NCI-H460 (cell line): ENCODE measurements at regions not wholly inside any gene's neighbourhood (a gene's known extent, or its start where the extent isn't known, plus 50 kb on each side); places are given as distances from the start of the nearest gene placed in this dataset.
"Not testable (repeated sequence)": the region's sequence is repeated elsewhere in the genome, so short reads cannot be mapped to it uniquely, and the experiment has no call there.

Experiments
- DNase-seq: peaks from one replicate; pipeline ENCODE4 v3.0.0-alpha.2; 2016; ENCODE audit warnings: low read depth; ENCODE audit errors: extremely low read depth

DNA sequence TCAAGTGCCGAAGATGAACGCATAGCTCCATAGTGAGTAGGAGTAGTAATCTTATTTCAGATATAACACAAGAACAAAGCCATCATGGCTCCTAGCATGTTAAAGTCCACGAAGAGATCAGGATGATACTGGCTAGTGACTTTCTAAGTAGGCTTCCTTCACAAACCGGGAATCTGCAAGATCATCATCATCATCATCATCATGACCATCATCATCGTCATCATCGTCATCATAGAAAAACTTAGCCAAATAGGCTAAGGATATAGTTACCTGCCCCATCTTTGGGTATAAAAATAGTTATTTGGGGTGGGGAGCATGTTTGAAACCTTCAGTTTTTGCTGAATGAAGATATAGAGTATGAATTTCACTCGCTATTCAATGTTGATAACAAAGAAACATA, 57.9 kb downstream of the PYDC2 start:
- no peak for DNase-seq

DNA sequence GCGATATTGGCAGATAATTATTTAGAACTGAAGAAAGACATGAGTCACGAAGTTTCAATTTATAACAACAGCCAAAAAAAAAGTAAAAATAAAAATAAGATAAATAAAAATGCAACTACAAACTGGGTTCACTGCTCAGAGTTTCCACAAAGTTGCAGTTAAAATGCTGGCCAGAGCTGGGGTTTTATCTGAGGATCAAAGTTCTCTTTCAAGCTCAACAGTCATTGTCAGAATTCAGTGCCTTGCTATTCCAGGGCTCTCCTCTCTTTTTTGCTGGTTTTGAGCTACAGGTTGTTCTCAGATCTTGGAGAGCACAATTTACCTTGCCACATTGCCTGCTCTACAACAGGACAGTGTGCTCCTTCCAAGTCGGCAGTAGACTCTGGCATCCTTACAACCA, 60.1 kb downstream of the PYDC2 start:
- DNase-seq: no peak

DNA sequence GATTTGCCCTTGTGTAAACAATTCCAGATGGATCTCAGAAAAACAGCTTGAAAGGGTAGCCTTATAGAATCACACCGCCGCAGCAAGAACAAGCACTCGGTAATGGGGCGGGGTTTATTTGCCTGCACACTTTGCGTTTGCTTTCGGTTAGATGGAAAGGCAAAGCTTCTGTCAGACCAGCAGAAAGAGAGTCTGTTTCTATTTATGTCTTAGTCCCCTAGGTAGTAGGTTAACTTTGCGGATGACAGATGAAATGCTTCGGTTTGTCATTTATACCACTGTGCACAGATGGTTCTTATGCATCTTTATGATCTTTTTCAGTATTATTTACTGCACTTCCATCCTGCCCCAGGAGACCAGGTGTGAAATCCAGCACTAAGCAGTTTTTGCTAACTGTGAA, 62.2 kb downstream of the PYDC2 start:
- DNase-seq: no peak

DNA sequence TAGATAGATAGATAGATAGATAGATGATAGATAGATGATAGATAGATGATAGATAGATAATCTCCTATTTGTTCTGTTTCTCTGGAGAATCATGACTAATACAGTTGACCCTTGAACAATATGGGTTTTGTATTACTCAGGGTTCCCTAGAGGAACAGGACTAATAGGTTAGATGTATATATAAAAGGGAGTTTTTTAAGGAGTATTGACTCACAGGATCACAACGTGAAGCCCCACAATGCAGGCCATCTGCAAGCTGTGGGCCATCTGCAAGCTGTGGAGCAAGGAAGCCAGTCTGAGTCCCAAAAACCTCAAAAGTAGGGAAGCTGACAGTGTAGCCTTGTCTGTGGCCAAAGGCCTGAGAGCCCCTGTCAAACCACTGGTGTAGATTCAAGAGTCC, 67.6 kb downstream of the PYDC2 start:
- DNase-seq: no peak

DNA sequence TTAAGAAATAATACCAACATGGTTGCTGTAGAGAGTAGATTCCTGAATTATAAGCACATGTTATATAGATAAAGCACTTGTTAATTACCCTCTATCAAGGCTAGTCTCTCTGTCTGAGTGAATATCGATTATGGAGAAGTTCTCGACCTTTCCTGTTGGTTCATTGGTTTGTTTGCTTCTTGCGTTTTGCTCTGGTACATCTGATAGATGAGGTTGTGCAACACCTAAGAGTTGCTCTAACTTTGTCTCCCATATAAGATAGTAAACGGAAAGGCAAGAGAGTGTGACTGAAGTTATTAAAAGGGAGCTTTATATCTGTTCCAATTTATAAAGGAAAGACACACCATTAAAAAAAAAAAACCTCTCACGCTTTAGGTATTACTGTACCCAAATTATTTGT, 69.0 kb downstream of the PYDC2 start:
- DNase-seq: no peak

DNA sequence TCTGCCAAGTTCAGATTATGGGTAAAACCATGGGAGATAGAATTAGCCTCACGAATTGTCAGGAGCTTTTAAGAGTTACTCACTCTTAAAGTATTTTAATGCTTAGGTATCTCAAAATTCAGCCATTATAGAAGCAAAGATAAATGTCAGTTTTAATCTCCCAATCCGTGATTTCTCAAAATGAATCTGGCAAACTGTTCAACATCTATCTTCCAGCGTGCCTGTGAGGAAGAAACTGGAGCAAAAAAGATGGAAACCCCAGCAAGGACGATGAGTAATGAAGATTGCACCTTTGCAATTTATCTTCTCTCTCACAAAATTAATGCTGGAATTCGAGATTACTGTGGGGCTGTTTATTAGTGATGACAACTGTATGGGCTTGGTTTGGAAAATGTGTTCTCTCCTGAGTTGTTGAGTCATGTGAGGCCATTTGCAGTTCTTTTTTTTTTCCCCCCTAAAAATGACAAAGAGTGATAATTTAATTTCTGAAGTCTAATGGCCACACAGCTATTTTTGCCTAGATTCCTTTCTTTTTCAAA, 70.5 kb downstream of the PYDC2 start:
- DNase-seq: no peak

DNA sequence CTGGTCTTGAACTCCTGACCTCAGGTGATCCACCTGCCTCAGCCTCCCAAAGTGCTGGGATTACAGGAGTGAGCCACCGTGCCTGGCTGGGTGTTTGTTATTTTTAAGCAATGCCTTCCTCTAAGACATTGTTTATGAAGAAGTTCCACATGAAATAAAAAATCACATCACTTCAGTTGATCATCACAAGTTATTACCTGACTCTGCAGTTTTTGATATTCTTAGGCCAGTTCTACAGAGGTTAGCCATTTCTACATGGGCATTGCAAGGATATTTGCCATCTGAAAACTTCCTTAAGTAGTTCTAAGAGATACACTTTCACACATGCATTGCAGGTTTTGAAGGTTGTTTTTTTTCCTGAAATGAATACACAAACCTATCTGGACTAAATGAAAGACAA, 82.1 kb downstream of the PYDC2 start:
- no peak for DNase-seq

DNA sequence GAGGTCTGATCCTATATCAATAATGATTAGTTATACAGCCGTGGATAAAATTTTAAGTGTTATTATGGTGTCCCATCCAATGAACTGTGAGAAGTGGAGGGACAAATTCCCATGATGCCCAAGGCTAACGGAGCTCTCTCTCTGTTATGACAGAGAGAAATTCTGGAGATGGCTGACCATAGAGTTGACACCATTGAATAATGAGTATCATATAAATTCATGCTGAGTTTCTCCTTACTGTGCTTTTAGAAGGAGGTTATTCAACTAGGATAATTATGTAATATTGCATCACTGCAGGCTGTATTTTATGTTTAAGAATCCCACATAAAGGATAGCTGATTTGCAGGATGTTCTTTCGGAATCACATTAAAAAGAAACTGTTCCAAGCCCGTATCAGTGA, 82.9 kb downstream of the PYDC2 start:
- no peak for DNase-seq

DNA sequence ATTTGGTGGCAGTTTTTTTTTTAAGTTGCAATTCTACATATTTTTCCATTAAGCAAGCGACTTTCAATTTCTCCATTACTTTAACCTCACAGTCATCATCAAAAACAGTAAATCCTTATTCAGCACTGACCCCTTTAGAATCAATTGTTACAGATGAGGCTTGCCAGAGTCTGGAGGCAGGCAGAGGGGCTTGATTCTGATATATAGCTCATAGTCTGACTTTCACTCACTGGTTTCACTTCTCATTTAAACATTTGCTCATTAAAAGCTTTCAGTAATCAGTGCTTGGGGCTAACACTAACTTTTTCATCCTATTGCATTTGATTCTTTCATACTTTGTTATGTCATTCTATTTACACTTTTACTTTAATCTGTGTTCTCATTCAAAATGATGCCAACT, 88.4 kb downstream of the PYDC2 start:
- no peak for DNase-seq

DNA sequence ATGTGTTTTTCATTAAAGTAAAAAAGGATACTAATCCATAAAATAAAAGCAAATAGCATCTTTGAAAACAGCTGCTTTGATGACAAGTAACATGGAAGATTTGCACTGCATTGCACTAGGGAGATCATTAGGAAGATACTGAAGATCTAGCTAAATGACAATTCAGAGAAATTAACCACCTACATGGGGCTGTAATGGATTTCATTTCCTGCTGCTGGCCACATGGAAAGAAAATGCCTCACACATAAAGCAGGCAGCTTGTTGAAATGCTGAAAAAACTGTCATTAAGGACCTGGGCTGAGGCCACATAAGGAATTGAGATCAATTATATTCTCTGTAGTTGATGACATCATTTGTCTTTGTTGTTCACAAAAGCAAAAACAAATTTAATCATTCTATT, 94.1 kb downstream of the PYDC2 start:
- DNase-seq: no peak

DNA sequence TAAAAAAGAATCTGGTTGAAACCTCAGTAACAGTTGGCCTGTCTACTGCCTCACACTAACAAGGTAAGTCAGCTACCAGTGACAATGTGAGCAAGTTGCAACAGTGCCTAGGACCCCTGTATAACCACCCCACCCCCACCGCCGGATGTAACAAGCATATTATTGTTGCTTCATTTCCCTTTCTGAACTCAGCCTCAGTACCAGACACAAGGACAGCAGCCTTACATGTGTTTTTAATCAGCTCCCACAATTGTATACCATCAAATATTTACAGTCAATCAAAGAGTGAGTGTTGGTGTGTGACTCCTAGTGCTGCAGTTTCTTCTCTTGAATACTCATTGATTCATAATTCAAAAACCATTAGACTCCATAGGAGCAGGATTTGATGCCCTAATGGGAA, 96.4 kb downstream of the PYDC2 start:
- no peak for DNase-seq

DNA sequence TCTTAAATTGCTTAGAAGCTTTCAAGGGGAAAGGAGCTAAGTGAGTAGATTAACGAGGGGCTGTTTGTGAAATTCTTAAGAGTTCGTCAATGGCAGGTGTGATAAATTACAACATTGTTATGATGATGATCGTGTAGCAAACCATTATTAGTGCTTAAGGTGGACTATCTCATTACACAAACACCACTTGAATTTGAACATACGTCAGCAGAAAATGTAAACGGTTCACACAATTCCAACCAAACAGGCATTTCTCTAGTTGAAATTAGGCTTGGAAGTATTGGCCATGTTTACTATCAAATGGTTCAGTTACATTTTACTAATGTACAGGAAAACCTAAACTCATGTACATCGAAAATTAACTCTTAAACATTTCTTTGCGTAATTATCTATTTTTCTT, 102.8 kb downstream of the PYDC2 start:
- no peak for DNase-seq

DNA sequence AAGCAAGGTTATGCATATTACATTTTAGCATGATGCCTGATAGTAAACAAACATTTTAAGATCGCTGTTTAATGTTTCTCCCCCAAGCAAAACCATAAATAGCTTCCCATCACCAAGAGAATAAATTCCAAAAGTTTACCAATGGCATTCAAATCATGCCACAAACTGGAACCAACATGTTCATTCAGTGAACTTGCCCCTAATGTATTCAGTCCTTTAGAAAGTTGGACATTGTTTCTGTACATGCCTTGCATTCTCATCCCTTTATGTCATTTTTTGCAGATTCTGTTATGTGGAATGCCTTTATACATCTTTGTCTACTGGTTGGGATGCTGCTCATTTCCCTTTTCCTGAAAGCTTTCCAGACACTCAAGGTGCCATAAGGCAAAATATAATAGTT, 105.5 kb downstream of the PYDC2 start:
- no peak for DNase-seq

DNA sequence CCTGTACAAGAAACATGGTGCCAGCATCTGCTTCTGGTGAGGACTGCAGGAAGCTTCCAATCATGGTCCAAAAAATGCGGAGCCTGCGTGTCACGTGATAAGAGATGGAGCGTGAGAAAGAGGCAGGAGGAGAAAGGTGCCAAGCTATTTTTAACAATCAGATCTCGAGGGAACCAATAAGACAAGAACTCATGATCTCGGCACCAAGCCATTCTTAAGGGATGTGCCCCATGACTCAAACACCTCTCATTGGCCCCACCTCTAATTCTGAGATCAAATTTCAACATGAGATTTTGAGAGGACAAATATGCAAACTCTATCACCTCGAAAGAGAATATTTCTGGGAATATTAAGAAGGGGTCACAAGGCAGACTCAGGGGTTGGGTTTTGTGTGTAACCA, 107.2 kb downstream of the PYDC2 start:
- no peak for DNase-seq

DNA sequence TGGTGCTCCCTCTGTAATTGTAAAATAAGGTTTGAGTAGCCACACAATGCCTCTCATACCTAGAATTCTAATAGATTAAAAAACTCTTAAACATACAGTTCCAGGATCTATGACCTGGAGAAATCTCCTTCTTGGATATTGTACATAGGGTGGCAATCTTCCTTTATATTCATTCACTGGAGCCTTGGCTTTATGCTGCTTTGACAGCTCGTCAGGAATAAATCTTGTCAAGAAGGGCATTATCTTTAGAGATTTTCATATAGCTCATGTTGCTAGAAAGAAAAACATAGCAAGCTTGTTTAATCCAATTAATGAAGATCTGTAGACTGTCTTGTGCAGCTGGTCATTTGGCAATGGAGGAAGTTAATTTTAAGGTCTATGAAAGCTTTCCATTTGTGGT, 131.1 kb downstream of the PYDC2 start:
- DNase-seq: no peak

DNA sequence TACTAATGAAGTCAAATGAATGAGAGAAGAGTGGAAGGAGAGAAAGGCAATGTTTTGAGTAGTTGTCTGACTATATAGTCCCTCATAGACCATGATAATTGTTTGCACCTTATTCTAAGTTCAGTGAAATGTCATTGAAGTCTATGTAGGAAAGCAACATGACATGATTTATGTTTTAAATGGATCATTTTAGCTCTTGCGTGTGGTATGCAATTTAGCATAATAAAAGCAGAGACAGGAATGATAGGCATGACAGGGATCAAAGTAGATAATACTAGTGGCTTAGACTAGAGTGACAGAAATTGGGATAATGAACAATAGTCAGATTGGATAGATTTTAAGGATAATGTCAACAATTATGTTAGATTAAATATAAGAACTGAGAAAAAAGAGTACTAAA, 132.5 kb downstream of the PYDC2 start:
- DNase-seq: no peak

DNA sequence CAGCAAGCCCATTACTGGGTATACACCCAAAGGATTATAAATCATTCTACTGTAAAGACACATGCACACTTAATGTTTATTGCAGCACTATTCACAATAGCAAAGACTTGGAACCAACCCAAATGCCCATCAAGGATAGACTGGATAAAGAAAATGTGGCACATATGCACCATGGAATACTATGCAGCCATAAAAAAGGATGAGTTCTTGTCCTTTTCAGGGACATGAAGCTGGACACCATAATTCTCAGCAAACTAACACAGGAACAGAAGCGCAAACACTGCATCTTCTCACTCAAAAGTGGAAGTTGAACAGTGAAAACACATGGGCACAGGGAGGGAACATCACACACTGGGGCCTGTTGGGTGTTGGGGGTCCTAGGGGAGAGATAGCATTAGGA, 154.5 kb downstream of the PYDC2 start:
- not testable (repeated sequence) for DNase-seq

DNA sequence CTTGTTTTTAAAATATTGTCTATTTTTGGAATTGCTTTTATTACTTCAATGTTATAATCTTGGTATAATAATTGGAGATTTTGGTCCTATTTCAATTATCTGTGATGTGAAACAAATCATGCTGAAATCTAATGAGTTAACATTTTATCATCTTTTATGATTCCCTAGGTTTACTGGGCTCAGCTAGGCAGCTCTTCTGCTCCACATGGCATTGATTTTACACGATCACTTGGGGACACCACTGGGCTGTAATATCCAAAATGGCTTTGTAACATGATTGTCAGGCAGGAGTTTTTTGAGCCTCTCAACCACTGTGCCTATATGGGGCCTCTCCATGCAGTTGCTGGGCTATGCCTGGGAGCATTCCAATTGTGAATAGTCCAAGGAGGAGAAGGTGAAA, 163.3 kb downstream of the PYDC2 start:
- no peak for DNase-seq

DNA sequence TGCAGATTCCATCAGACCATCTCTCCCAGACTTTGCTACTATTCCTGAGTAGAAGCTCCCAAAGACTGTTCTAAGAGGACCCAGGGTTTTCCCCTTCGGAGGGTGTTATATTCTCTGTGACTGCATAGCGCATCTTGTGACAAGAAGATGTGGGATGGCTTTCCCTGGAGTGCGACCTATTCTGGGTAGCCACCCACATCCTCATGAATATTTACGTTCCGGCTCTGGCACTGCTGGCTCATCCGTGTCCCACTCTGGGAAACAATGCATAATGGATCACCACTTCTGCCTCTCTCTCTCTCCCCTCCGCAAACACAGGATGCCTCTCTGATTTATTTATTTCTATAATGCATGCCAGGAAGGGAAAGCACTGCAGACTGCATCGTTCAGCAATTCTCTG, 166.1 kb downstream of the PYDC2 start:
- DNase-seq: no peak

DNA sequence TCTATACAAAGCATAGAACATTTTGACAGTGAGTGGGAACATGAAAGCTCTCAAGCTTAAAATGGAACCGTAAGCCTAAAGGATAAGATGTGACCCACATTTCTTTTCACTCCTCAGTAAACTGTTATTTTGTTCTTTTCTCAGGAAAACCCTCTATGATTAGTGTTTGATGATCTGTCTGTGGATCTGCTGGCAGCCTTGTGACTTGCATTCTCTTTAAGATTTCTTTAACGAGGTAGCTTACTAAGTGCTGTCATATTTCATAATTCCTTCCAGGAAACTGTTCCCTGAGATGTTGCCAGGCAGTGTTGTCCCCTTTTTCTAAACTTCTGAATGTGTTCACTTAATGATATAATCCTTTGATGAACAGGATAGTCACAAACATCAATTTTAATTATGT, 167.6 kb downstream of the PYDC2 start:
- DNase-seq: no peak

DNA sequence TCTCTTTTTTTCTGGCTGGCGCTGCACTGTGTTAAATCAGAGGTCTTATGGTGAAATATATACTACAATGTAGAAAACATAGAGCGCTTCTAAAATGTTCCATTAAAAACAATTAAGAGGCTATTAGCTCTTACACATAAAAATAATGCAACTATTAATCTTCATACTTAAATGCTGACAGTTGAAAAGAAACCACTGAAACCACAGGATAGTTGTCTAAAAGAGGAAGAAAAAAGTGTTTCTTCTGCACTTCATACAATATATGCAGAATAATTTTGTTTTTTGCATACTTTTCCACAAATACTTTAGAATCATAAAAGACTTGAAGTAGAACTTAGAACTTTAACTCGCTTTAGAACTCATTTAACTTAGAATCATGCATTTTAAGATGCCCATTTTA, 170.5 kb downstream of the PYDC2 start:
- DNase-seq: no peak

DNA sequence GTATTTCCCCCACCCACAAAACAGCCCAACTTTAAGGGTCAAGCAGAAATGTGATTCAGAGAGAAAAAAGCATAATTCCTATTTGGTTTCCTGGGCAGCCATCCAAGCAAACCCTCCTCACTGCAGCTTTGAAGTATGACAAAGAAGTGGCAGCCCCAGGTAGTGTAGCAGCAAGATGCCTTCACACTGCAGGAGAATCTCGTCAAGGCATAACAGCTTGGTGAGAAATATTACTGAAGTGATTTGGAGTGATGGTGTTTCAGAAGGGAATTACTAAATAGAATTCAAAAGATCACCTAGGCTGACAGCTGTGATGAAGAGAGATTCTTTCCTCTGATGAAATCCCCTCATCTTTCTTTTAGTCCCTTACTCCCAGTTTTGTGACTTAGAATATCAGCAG, 173.9 kb downstream of the PYDC2 start:
- no peak for DNase-seq

DNA sequence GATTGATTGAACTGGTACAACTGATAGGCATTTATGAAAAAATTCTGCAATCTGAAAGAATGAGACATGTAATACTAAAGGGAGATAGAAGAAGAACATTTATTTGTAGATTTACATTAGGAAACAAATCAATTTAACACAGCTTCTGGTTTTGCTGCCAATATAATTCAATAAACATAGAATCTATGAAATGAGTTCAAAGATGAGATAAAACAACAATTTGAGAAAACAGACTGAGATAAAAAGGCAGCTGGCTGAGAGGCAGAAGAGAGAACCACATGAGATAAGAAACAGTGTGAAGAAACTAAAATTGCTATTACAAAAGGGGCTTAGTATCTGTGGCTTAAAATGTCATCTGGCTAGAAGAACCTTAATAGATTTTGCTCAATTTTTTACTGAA, 176.6 kb downstream of the PYDC2 start:
- no peak for DNase-seq

DNA sequence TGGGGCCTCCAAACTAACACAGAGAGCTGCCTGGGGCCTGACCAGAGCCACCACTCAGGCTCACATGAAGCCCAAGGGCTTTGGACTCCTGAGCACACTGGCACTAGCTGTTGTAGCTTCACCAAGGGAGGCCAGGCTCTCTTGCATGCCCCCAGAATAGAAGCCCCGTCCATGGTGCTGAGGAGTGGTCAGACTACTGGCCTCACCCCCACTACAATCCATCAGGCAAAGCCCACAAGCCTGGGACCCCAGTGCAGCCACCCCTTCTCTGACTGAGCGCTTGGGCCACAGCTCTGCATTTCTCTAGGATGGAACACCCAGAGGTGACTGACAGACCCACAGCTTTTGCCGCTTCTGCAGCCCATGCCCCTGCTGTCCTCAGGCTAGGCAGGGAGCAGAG, 180.8 kb downstream of the PYDC2 start:
- no peak for DNase-seq
